GM21447 (cell line): ENCODE measurements at regions not wholly inside any gene's neighbourhood (a gene's known extent, or its start where the extent isn't known, plus 50 kb on each side); places are given as distances from the start of the nearest gene placed in this dataset.
"Not testable (repeated sequence)": the region's sequence is repeated elsewhere in the genome, so short reads cannot be mapped to it uniquely, and the experiment has no call there.

Source experiments
- ATAC-seq: cut with Tn5 transposase; IDR thresholded peaks from one replicate; pipeline ENCODE4 v1.9.1; 2021; ENCODE audit not compliant: unreplicated experiment

- no peak for ATAC-seq
Observed at GRCh38 chr4:147223576-147223975, 257.3 kb upstream of the EDNRA start.

- ATAC-seq, result no peak
Observed at GRCh38 chr4:147236806-147237205, 244.1 kb upstream of the EDNRA start.

- ATAC-seq, result no peak
Observed at GRCh38 chr4:147244786-147245185, 236.1 kb upstream of the EDNRA start.

GRCh38 chr4:147246096-147246495 is 234.8 kb upstream of the EDNRA start:
- ATAC-seq, result no peak

GRCh38 chr4:147246528-147246927 is 234.4 kb upstream of the EDNRA start:
- ATAC-seq, result not testable (repeated sequence)

GRCh38 chr4:147247579-147247978 is 233.3 kb upstream of the EDNRA start:
- no peak for ATAC-seq

- ATAC-seq, result no peak
Observed at GRCh38 chr4:147250062-147250461, 230.8 kb upstream of the EDNRA start.

- not testable (repeated sequence) for ATAC-seq
Observed at GRCh38 chr4:147255268-147255667, 225.6 kb upstream of the EDNRA start.

- not testable (repeated sequence) for ATAC-seq
Observed at GRCh38 chr4:147259271-147259670, 221.6 kb upstream of the EDNRA start.

- no peak for ATAC-seq
Observed at GRCh38 chr4:147284256-147284835, 196.6 kb upstream of the EDNRA start.

- no peak for ATAC-seq
Observed at GRCh38 chr4:147284935-147285334, 196.0 kb upstream of the EDNRA start.

GRCh38 chr4:147285751-147286150 is 195.1 kb upstream of the EDNRA start:
- ATAC-seq, result no peak

GRCh38 chr4:147286846-147287587 is 193.9 kb upstream of the EDNRA start:
- no peak for ATAC-seq

GRCh38 chr4:147287588-147287890 is 193.4 kb upstream of the EDNRA start:
- ATAC-seq, result no peak

GRCh38 chr4:147288512-147288911 is 192.4 kb upstream of the EDNRA start:
- no peak for ATAC-seq

- ATAC-seq, result no peak
Observed at GRCh38 chr4:147289181-147289580, 191.7 kb upstream of the EDNRA start.

GRCh38 chr4:147292604-147293313 is 188.1 kb upstream of the EDNRA start:
- not testable (repeated sequence) for ATAC-seq

GRCh38 chr4:147293314-147293677 is 187.6 kb upstream of the EDNRA start:
- not testable (repeated sequence) for ATAC-seq

GRCh38 chr4:147299205-147299604 is 181.7 kb upstream of the EDNRA start:
- ATAC-seq, result no peak

- no peak for ATAC-seq
Observed at GRCh38 chr4:147303174-147303872, 177.6 kb upstream of the EDNRA start.

GRCh38 chr4:147303873-147304229 is 177.0 kb upstream of the EDNRA start:
- ATAC-seq, result no peak
